Muscle layer of duodenum (tissue), 2 donors: ENCODE measurements at regions not wholly inside any gene's neighbourhood (a gene's known extent, or its start where the extent isn't known, plus 50 kb on each side); places are given as distances from the start of the nearest gene placed in this dataset.

ENCODE experiments used
- H3K27ac ChIP-seq: one replicate; pipeline ENCODE4 v1.7.0; 2013; ENCODE audit warnings: mild to moderate bottlenecking, low read length
- H3K27me3 ChIP-seq: one replicate; pipeline ENCODE4 v1.7.0; 2013; ENCODE audit warnings: low read depth, mild to moderate bottlenecking, control low read depth, low read length
- H3K36me3 ChIP-seq, 2 donors: one replicate each; pipeline ENCODE4 v1.7.0; 2013; ENCODE audit warnings: low read length in 2 of 2, control low read depth in 1 of 2, mild to moderate bottlenecking in 1 of 2; ENCODE audit not compliant: insufficient read depth in 2 of 2, control insufficient read depth in 1 of 2
- H3K4me1 ChIP-seq, 2 donors: one replicate each; pipeline ENCODE4 v1.7.0; 2013; ENCODE audit warnings: low read length in 2 of 2, mild to moderate bottlenecking in 2 of 2, control low read depth in 1 of 2, moderate library complexity in 1 of 2; ENCODE audit not compliant: insufficient read depth in 2 of 2, control insufficient read depth in 1 of 2
- H3K4me3 ChIP-seq, 2 donors: one replicate each; pipeline ENCODE4 v1.7.0; 2013; ENCODE audit warnings: low read length in 2 of 2, low read depth in 1 of 2, mild to moderate bottlenecking in 1 of 2
- H3K9me3 ChIP-seq, 2 donors: one replicate each; pipeline ENCODE4 v1.7.0; 2013; ENCODE audit warnings: low read length in 2 of 2, control low read depth in 1 of 2, mild to moderate bottlenecking in 1 of 2; ENCODE audit not compliant: control insufficient read depth in 1 of 2
- donor health status: healthy.

GRCh38 chr1:238674316-238674715 is 712.1 kb upstream of the CHRM3 start:
- no peaks in the 10 kb centered on the region for H3K27me3 ChIP-seq
- no peaks in the 10 kb centered on the region for H3K9me3 ChIP-seq
- no peaks in the 10 kb centered on the region for H3K36me3 ChIP-seq
- H3K27ac ChIP-seq: no peak overlapping the region
- no peak overlapping the region for H3K4me3 ChIP-seq
- no peaks in the 10 kb centered on the region for H3K4me1 ChIP-seq

- Histone ChIP-seq H3K4me3 (no peak overlapping the region), H3K27ac (no peak overlapping the region), H3K4me1 (no peaks in the 10 kb centered on the region), H3K9me3 (no peaks in the 10 kb centered on the region), H3K27me3 (no peaks in the 10 kb centered on the region), H3K36me3 (no peaks in the 10 kb centered on the region)
Measured at GRCh38 chr1:238673561-238673960, 712.8 kb upstream of the CHRM3 start.

- Histone ChIP-seq H3K36me3 (no peaks in the 10 kb centered on the region), H3K4me3 (no peak overlapping the region), H3K27ac (no peak overlapping the region), H3K4me1 (no peaks in the 10 kb centered on the region), H3K9me3 (no peaks in the 10 kb centered on the region), H3K27me3 (no peaks in the 10 kb centered on the region)
Measured at GRCh38 chr1:238672806-238673205, 713.6 kb upstream of the CHRM3 start.

GRCh38 chr1:238672262-238672661 is 714.1 kb upstream of the CHRM3 start:
- Histone ChIP-seq H3K4me3 (no peak overlapping the region), H3K27ac (no peak overlapping the region), H3K9me3 (no peaks in the 10 kb centered on the region), H3K4me1 (no peaks in the 10 kb centered on the region), H3K36me3 (no peaks in the 10 kb centered on the region), H3K27me3 (no peaks in the 10 kb centered on the region)

- no peak overlapping the region for H3K4me3 ChIP-seq
- H3K27me3 ChIP-seq: no peaks in the 10 kb centered on the region
- H3K27ac ChIP-seq: no peak overlapping the region
Measured at GRCh38 chr1:238664139-238664538, 722.2 kb upstream of the CHRM3 start.

DNA sequence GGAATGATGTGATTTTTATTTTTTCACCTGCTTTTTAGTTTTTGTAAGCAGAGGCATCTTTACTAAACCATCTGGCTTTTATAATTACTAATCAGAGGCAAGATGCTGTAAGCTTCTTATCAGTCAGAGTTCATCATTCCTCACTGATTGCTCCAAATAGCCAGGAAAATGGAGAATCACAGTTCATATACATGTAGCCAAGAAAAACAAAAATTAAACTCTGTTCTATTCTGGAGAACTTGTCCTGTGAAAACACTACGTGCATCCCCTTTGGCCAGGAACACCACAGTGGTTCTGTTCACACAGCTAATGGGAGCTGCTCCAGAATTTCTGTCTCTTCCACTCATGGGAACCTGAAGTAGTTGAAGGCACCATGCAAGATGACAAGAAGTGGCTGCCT is 725.5 kb upstream of the CHRM3 start:
- no peaks in the 10 kb centered on the region for H3K4me1 ChIP-seq
- H3K4me3 ChIP-seq: no peak overlapping the region
- H3K27ac ChIP-seq: no peak overlapping the region
- no peaks in the 10 kb centered on the region for H3K9me3 ChIP-seq
- no peaks in the 10 kb centered on the region for H3K27me3 ChIP-seq
- H3K36me3 ChIP-seq: no peaks in the 10 kb centered on the region

More at GRCh38 chr1:238664139-238664538, 722.2 kb upstream of the CHRM3 start:
- Histone ChIP-seq H3K36me3 (no peaks in the 10 kb centered on the region), H3K4me1 (no peaks in the 10 kb centered on the region), H3K9me3 (peaks cover 0 to 4% of the 10 kb centered on the region in 2 donors)

DNA sequence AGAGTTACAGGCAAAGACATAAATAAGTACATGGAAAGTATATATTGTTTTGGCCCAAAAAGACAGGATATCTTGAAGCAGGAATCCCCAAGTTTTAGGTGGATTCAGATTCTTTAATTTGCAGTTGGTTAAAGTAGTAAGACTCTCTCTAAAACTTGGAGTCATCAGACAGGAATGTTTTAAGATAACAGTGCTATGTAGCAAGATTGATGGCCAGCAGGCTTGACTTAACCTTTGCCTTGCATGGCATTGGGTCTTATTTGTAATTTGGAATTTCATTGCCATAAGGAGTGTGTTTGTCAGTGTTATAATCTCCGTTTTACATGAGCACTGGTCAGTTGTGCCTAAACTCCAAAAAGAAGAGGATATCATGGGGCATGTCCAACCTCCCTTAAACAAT is 727.6 kb upstream of the CHRM3 start:
- Histone ChIP-seq H3K27ac (no peak overlapping the region), H3K4me1 (no peaks in the 10 kb centered on the region), H3K4me3 (no peak overlapping the region), H3K9me3 (no peaks in the 10 kb centered on the region), H3K36me3 (no peaks in the 10 kb centered on the region), H3K27me3 (no peaks in the 10 kb centered on the region)

DNA sequence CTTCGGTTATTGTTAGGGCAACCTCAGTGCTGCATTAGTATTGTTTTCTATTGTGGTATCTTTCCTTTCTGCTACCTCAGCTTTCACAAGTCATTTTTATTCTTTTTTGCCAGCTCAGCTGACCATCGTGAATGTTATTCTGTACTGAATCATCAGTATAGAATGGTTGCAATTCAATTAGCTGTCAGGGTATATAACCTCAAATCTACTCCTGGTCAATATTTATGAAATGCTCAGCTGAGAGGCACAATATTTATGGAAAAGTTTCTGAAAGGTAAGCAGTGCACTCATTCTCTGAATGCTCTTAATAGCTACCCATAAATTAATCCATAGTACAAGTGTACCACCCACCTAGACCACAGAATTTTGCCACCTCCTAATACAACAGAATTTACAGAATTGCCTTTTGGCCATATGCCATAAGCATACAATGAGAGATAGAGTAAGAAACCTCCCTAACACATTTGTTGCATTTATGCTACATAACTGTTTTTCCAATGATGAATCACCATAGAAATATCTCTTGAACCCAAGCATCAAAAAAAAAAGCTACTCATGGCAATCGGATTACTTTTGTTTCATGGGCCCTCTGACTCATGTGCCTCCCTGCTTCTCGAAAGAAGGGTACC is 732.6 kb upstream of the CHRM3 start:
- no peaks in the 10 kb centered on the region for H3K27me3 ChIP-seq

GRCh38 chr1:238652346-238652968 is 733.9 kb upstream of the CHRM3 start:
- H3K27me3 ChIP-seq: no peaks in the 10 kb centered on the region
- H3K9me3 ChIP-seq: no peaks in the 10 kb centered on the region
- no peaks in the 10 kb centered on the region for H3K4me1 ChIP-seq
- H3K36me3 ChIP-seq: no peaks in the 10 kb centered on the region
- H3K4me3 ChIP-seq: no peak overlapping the region
- no peak overlapping the region for H3K27ac ChIP-seq

More for the DNA sequence above, 732.6 kb upstream of the CHRM3 start:
- Histone ChIP-seq H3K4me3 (no peak overlapping the region), H3K4me1 (no peaks in the 10 kb centered on the region), H3K9me3 (no peaks in the 10 kb centered on the region), H3K27ac (no peak overlapping the region), H3K36me3 (no peaks in the 10 kb centered on the region)

DNA sequence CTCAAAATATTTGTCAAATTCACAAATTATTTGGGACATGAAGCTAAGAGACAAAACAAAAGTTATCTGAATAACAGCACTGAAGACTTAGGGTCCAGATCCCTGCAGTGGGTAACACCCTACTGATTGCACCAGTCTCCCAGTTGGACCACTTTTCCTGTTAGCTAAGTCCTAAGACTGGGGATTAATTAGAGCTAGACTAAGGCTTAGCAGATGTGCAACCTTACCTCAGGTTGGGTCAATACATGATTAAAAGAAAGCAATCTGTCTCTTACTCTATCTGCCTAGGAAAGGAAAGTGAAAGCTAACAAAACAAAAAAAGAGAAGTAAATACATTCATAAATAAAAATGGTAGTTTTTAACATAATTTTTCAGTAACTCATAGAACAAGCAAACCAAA is 737.2 kb upstream of the CHRM3 start:
- Histone ChIP-seq H3K4me3 (no peak overlapping the region), H3K27me3 (no peaks in the 10 kb centered on the region), H3K27ac (no peak overlapping the region), H3K36me3 (no peaks in the 10 kb centered on the region), H3K9me3 (no peaks in the 10 kb centered on the region), H3K4me1 (no peaks in the 10 kb centered on the region)

DNA sequence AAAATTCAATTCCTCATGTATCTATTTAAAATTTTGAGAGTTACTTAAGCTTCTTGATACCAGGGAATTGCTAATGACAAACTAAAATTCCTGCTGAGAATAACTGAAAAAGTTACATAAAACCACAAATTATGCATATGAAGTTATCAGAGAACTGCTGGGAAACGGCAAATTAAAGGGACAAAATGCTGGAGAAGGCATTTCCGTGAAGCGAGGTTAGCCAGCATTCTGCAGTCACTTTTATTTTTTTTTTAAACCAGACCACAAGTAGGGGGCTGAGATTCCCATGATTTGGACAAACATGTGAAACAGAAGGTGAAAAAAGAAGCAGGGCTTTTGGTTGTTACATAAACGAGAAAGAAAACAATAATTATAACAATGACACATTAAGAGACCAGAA is 737.6 kb upstream of the CHRM3 start:
- H3K27me3 ChIP-seq: no peaks in the 10 kb centered on the region

GRCh38 chr1:238648296-238648695 is 738.1 kb upstream of the CHRM3 start:
- H3K27ac ChIP-seq: no peak overlapping the region
- H3K4me1 ChIP-seq: no peaks in the 10 kb centered on the region
- H3K4me3 ChIP-seq: no peak overlapping the region
- H3K27me3 ChIP-seq: no peaks in the 10 kb centered on the region
- no peaks in the 10 kb centered on the region for H3K36me3 ChIP-seq
- no peaks in the 10 kb centered on the region for H3K9me3 ChIP-seq

More for the DNA sequence above, 737.6 kb upstream of the CHRM3 start:
- Histone ChIP-seq H3K9me3 (no peaks in the 10 kb centered on the region), H3K4me3 (no peak overlapping the region), H3K36me3 (no peaks in the 10 kb centered on the region), H3K27ac (no peak overlapping the region), H3K4me1 (no peaks in the 10 kb centered on the region)
